WTC11 (cell line): ENCODE measurements at regions not wholly inside any gene's neighbourhood (a gene's known extent, or its start where the extent isn't known, plus 50 kb on each side); places are given as distances from the start of the nearest gene placed in this dataset.

Source experiments
- ATAC-seq: fragments of 200-7000 bp; cut with Tn5 transposase; 2 replicates; pipeline ENCODE4 v1.10.0; 2021; ENCODE audit warnings: mild to moderate bottlenecking, moderate library complexity
- CTCF ChIA-PET: fragments of 300-600 bp; sonication (Branson Sonifier 250); formaldehyde crosslinking; loops from one replicate; lab custom pipeline; 2021; ENCODE audit warnings: antibody characterized with exemption; lab: Charles Lee
- POLR2A ChIA-PET: fragments of 350-600 bp; sonication (Branson Sonifier 250); formaldehyde crosslinking; loops from one replicate; lab custom pipeline; 2021; ENCODE audit warnings: antibody characterized with exemption; lab: Charles Lee
- DNase-seq: peaks from one replicate; pipeline ENCODE4 v3.0.0; 2021; ENCODE audit warnings: low spot score
- H3K27ac Mint-ChIP-seq: 2 replicates; pipeline ENCODE4 v1.8.0; 2021; ENCODE audit warnings: mixed read lengths
- H3K27me3 Mint-ChIP-seq: 2 replicates; pipeline ENCODE4 v1.8.0; 2021; ENCODE audit warnings: low read depth, mild to moderate bottlenecking, moderate library complexity, mixed read lengths
- H3K36me3 Mint-ChIP-seq: 2 replicates; pipeline ENCODE4 v1.8.0; 2021; ENCODE audit warnings: mixed read lengths
- H3K4me1 Mint-ChIP-seq: 2 replicates; pipeline ENCODE4 v1.8.0; 2022; ENCODE audit warnings: mixed read lengths
- H3K4me3 Mint-ChIP-seq: 2 replicates; pipeline ENCODE4 v1.8.0; 2021; ENCODE audit warnings: mild to moderate bottlenecking, moderate library complexity, mixed read lengths
- H3K9me3 Mint-ChIP-seq: 2 replicates; pipeline ENCODE4 v1.8.0; 2021; ENCODE audit warnings: mixed read lengths
- CREB1 ChIP-seq: sonication (generic); formaldehyde crosslinking; IDR thresholded peaks from 2 replicates; pipeline ENCODE4 v1.8.0; 2023; ENCODE audit warnings: mild to moderate bottlenecking, missing genetic modification reagents
- FOXJ3 ChIP-seq: sonication (generic); formaldehyde crosslinking; IDR thresholded peaks from 2 replicates; pipeline ENCODE4 v1.9.0; 2021; ENCODE audit warnings: missing genetic modification reagents, mild to moderate bottlenecking, borderline replicate concordance
- FOXP1 ChIP-seq: sonication (generic); formaldehyde crosslinking; IDR thresholded peaks from 2 replicates; pipeline ENCODE4 v1.8.0; 2022; ENCODE audit warnings: missing genetic modification reagents, mild to moderate bottlenecking, moderate library complexity, borderline replicate concordance
- KAT7 ChIP-seq: sonication (generic); formaldehyde crosslinking; IDR thresholded peaks from 2 replicates; pipeline ENCODE4 v1.8.1; 2023; ENCODE audit warnings: missing genetic modification reagents, mild to moderate bottlenecking, borderline replicate concordance
- MYBL2 ChIP-seq: sonication (generic); formaldehyde crosslinking; IDR thresholded peaks from 2 replicates; pipeline ENCODE4 v1.8.1; 2023; ENCODE audit warnings: mild to moderate bottlenecking, moderate library complexity, missing genetic modification reagents
- NFATC4 ChIP-seq: fragments of 250-450 bp; sonication (Bioruptor Pico); IDR thresholded peaks from 2 replicates; pipeline ENCODE4 v1.9.0; 2021; ENCODE audit warnings: mild to moderate bottlenecking
- NFYB ChIP-seq: sonication (generic); formaldehyde crosslinking; conservative IDR thresholded peaks from 2 replicates; pipeline ENCODE4 v1.8.0; 2022; ENCODE audit warnings: low read depth, missing genetic modification reagents
- OVOL2 ChIP-seq: fragments of 250-450 bp; sonication (Bioruptor Pico); IDR thresholded peaks from 2 replicates; pipeline ENCODE4 v1.9.0; 2021; ENCODE audit warnings: mild to moderate bottlenecking, borderline replicate concordance
- ZNF121 ChIP-seq: sonication (generic); formaldehyde crosslinking; IDR thresholded peaks from 2 replicates; pipeline ENCODE4 v1.8.0; 2023; ENCODE audit warnings: missing genetic modification reagents
- ZNF416 ChIP-seq: fragments of 250-450 bp; sonication (Bioruptor Pico); IDR thresholded peaks from 2 replicates; pipeline ENCODE4 v1.9.0; 2021; ENCODE audit warnings: mild to moderate bottlenecking, inconsistent platforms
- TF ChIP-seq, protein P1 (sequence below): sonication (generic); formaldehyde crosslinking; IDR thresholded peaks from 2 replicates; pipeline ENCODE4 v1.8.0; 2022; ENCODE audit warnings: mild to moderate bottlenecking, missing genetic modification reagents
- TF ChIP-seq, protein P2 (sequence below): sonication (generic); formaldehyde crosslinking; IDR thresholded peaks from 2 replicates; pipeline ENCODE4 v1.8.0; 2023; ENCODE audit warnings: missing genetic modification reagents
- TF ChIP-seq, protein P3 (sequence below): fragments of 250-450 bp; sonication (Bioruptor Pico); IDR thresholded peaks from 2 replicates; pipeline ENCODE4 v1.9.0; 2021; ENCODE audit warnings: moderate library complexity, mild to moderate bottlenecking, inconsistent platforms, borderline replicate concordance
- TF ChIP-seq, protein P4 (sequence below): sonication (generic); formaldehyde crosslinking; IDR thresholded peaks from 2 replicates; pipeline ENCODE4 v1.8.1; 2022; ENCODE audit warnings: low read depth, mild to moderate bottlenecking, moderate library complexity, missing genetic modification reagents, borderline replicate concordance
- TF ChIP-seq, protein P5 (sequence below): sonication (generic); formaldehyde crosslinking; IDR thresholded peaks from 2 replicates; pipeline ENCODE4 v1.8.1; 2022; ENCODE audit warnings: mild to moderate bottlenecking, moderate library complexity, missing genetic modification reagents
- TF ChIP-seq, protein P6 (sequence below): sonication (generic); formaldehyde crosslinking; conservative IDR thresholded peaks from 2 replicates; pipeline ENCODE4 v1.8.1; 2023; ENCODE audit warnings: mild to moderate bottlenecking, low read depth, missing genetic modification reagents, moderate library complexity
- TF ChIP-seq, protein P7 (sequence below): fragments of 250-450 bp; sonication (Bioruptor Pico); IDR thresholded peaks from 2 replicates; pipeline ENCODE4 v1.9.0; 2021; ENCODE audit warnings: mild to moderate bottlenecking, borderline replicate concordance

DNA sequence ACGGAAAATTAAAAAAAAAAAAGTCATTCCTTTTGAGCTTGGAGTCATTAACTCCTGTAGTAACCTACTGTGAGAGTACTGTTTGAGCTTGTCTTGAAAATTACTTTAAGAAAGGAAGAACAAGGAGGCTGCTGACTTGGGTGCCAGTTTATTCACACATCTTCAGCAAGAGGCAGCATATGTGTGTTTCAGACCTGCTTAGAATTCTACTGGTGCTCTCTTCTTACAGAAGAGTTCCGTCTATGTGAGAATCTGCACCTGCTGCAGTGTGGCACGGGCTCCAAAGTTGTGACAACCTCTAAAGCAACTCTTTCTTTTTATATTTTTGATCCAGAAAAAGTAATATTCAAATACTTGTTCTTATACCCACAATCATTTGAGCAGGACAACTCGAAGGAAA, 117.4 kb upstream of the SOX4 start:
- peaks cover 72% of the 10 kb centered on the region for H3K27me3 Mint-ChIP-seq
- TF ChIP-seq KAT7 (CRISPR knock-in tag) (no peak), ZNF416 (no peak)
- TF ChIP-seq, protein P1, sequence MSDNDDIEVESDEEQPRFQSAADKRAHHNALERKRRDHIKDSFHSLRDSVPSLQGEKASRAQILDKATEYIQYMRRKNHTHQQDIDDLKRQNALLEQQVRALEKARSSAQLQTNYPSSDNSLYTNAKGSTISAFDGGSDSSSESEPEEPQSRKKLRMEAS (CRISPR knock-in tag) = no peak
- TF ChIP-seq, protein P2, sequence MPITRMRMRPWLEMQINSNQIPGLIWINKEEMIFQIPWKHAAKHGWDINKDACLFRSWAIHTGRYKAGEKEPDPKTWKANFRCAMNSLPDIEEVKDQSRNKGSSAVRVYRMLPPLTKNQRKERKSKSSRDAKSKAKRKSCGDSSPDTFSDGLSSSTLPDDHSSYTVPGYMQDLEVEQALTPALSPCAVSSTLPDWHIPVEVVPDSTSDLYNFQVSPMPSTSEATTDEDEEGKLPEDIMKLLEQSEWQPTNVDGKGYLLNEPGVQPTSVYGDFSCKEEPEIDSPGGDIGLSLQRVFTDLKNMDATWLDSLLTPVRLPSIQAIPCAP (CRISPR knock-in tag) = no peak

DNA sequence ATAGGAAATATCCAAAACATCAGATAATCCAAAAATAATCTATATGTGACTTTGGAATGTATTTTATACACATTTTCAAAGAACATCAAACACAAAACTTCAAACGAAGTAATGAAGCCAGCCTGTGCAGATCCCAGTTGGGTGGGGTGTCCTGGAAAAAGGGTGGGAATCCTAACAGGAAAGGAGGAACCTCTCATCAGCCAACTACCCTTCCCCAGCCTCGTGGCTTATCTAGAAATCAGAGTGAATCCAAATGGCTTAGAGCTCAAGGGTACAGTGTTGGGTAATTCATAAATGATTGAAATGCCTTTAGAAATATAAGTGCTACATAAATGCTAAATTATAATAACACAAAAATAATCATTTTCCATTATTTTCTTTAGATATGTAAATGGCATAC, 115.1 kb upstream of the SOX4 start:
- H3K9me3 Mint-ChIP-seq = no peaks in the 10 kb centered on the region
- H3K36me3 Mint-ChIP-seq = no peaks in the 10 kb centered on the region

More for the DNA sequence above, 117.4 kb upstream of the SOX4 start:
- H3K27ac Mint-ChIP-seq = no peak overlapping the region
- H3K4me1 Mint-ChIP-seq = peaks cover 26% of the 10 kb centered on the region
- peak; percentile 65 for ATAC-seq
- POLR2A ChIA-PET = interaction anchor here (0.6 kb wide), 1 partner anchor 118 kb away, joined by 3 read pairs; no protein-coding TSS in a partner anchor
- H3K36me3 Mint-ChIP-seq = no peaks in the 10 kb centered on the region
- DNase-seq = no peak
- H3K9me3 Mint-ChIP-seq = peaks cover 5% of the 10 kb centered on the region
- CTCF ChIA-PET = interaction anchor here (0.9 kb wide), 1 partner anchor 9 kb away, joined by 3 read pairs; no protein-coding TSS in a partner anchor
- H3K4me3 Mint-ChIP-seq = no peak overlapping the region

DNA sequence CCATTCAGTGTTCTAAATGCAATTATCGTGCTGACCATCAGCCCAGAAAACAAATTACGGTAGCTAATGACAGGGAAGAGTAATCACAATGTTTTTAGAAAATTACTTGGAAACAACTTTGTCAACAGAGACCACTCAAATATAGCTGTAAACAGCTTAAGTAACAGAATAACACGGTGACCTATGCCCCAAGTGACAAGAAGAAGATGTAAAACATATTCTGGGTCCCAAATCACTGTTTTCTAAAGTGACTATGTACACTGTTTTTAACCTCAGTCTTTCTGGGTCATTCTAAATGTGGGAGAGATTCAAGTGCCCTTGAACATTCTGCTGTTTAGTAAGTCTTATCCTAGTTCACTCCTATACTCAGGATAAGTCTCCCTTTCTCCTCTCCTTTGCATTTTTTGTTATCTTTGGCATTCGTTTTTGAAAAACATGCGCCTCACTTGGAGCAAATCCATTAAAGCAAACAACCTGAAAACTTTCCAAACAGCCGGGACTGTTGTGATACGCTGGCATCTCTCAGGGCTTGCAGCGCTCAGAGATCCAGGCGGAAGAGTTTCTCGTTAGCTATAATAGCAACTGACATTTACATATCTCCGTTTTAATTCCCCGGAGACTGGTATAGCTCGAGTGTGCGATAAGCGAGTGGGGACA, 114.5 kb upstream of the SOX4 start:
- H3K27me3 Mint-ChIP-seq = peaks cover 50% of the 10 kb centered on the region
- H3K4me1 Mint-ChIP-seq = peaks cover 26% of the 10 kb centered on the region
- DNase-seq (no peak), ATAC-seq (no peak)
- H3K27ac Mint-ChIP-seq = no peak overlapping the region
- H3K9me3 Mint-ChIP-seq = no peaks in the 10 kb centered on the region
- H3K36me3 Mint-ChIP-seq = no peaks in the 10 kb centered on the region
- POLR2A ChIA-PET = no interaction called here
- H3K4me3 Mint-ChIP-seq = no peak overlapping the region
- CTCF ChIA-PET = no interaction called here
- TF ChIP-seq FOXP1 (CRISPR knock-in tag) = no peak
- no peak for TF ChIP-seq ZNF121 (CRISPR knock-in tag)
- no peak for TF ChIP-seq OVOL2 (CRISPR knock-in tag)
- TF ChIP-seq, protein P3, sequence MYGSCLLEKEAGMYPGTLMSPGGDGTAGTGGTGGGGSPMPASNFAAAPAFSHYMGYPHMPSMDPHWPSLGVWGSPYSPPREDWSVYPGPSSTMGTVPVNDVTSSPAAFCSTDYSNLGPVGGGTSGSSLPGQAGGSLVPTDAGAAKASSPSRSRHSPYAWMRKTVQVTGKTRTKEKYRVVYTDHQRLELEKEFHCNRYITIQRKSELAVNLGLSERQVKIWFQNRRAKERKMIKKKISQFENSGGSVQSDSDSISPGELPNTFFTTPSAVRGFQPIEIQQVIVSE (CRISPR knock-in tag) = no peak
- TF ChIP-seq CREB1 (CRISPR knock-in tag) = no peak
- TF ChIP-seq, protein P4, sequence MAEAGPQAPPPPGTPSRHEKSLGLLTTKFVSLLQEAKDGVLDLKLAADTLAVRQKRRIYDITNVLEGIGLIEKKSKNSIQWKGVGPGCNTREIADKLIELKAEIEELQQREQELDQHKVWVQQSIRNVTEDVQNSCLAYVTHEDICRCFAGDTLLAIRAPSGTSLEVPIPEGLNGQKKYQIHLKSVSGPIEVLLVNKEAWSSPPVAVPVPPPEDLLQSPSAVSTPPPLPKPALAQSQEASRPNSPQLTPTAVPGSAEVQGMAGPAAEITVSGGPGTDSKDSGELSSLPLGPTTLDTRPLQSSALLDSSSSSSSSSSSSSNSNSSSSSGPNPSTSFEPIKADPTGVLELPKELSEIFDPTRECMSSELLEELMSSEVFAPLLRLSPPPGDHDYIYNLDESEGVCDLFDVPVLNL (CRISPR knock-in tag) = no peak
- TF ChIP-seq, protein P5, sequence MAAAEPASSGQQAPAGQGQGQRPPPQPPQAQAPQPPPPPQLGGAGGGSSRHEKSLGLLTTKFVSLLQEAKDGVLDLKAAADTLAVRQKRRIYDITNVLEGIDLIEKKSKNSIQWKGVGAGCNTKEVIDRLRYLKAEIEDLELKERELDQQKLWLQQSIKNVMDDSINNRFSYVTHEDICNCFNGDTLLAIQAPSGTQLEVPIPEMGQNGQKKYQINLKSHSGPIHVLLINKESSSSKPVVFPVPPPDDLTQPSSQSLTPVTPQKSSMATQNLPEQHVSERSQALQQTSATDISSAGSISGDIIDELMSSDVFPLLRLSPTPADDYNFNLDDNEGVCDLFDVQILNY (CRISPR knock-in tag) = no peak
- TF ChIP-seq NFATC4 (CRISPR knock-in tag) = no peak
- TF ChIP-seq, protein P6, sequence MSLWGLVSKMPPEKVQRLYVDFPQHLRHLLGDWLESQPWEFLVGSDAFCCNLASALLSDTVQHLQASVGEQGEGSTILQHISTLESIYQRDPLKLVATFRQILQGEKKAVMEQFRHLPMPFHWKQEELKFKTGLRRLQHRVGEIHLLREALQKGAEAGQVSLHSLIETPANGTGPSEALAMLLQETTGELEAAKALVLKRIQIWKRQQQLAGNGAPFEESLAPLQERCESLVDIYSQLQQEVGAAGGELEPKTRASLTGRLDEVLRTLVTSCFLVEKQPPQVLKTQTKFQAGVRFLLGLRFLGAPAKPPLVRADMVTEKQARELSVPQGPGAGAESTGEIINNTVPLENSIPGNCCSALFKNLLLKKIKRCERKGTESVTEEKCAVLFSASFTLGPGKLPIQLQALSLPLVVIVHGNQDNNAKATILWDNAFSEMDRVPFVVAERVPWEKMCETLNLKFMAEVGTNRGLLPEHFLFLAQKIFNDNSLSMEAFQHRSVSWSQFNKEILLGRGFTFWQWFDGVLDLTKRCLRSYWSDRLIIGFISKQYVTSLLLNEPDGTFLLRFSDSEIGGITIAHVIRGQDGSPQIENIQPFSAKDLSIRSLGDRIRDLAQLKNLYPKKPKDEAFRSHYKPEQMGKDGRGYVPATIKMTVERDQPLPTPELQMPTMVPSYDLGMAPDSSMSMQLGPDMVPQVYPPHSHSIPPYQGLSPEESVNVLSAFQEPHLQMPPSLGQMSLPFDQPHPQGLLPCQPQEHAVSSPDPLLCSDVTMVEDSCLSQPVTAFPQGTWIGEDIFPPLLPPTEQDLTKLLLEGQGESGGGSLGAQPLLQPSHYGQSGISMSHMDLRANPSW (CRISPR knock-in tag) = no peak
- no peak for TF ChIP-seq FOXJ3 (CRISPR knock-in tag)

More for the DNA sequence above, 115.1 kb upstream of the SOX4 start:
- H3K27me3 Mint-ChIP-seq = peaks cover 56% of the 10 kb centered on the region
- DNase-seq (no peak), ATAC-seq (no peak)
- CTCF ChIA-PET = no interaction called here
- H3K4me1 Mint-ChIP-seq = peaks cover 26% of the 10 kb centered on the region
- no peak overlapping the region for H3K4me3 Mint-ChIP-seq
- no peak overlapping the region for H3K27ac Mint-ChIP-seq
- TF ChIP-seq NFYB = no peak
- no peak for TF ChIP-seq MYBL2 (CRISPR knock-in tag)
- TF ChIP-seq CREB1 (CRISPR knock-in tag) = no peak
- TF ChIP-seq, protein P7, sequence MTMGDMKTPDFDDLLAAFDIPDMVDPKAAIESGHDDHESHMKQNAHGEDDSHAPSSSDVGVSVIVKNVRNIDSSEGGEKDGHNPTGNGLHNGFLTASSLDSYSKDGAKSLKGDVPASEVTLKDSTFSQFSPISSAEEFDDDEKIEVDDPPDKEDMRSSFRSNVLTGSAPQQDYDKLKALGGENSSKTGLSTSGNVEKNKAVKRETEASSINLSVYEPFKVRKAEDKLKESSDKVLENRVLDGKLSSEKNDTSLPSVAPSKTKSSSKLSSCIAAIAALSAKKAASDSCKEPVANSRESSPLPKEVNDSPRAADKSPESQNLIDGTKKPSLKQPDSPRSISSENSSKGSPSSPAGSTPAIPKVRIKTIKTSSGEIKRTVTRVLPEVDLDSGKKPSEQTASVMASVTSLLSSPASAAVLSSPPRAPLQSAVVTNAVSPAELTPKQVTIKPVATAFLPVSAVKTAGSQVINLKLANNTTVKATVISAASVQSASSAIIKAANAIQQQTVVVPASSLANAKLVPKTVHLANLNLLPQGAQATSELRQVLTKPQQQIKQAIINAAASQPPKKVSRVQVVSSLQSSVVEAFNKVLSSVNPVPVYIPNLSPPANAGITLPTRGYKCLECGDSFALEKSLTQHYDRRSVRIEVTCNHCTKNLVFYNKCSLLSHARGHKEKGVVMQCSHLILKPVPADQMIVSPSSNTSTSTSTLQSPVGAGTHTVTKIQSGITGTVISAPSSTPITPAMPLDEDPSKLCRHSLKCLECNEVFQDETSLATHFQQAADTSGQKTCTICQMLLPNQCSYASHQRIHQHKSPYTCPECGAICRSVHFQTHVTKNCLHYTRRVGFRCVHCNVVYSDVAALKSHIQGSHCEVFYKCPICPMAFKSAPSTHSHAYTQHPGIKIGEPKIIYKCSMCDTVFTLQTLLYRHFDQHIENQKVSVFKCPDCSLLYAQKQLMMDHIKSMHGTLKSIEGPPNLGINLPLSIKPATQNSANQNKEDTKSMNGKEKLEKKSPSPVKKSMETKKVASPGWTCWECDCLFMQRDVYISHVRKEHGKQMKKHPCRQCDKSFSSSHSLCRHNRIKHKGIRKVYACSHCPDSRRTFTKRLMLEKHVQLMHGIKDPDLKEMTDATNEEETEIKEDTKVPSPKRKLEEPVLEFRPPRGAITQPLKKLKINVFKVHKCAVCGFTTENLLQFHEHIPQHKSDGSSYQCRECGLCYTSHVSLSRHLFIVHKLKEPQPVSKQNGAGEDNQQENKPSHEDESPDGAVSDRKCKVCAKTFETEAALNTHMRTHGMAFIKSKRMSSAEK = no peak
- POLR2A ChIA-PET = no interaction called here
